ENCODE measurements at regions not wholly inside any gene's neighbourhood (a gene's known extent, or its start where the extent isn't known, plus 50 kb on each side); places are given as distances from the start of the nearest gene placed in this dataset.

GRCh38 chr9:1261879-1262766 is 212.0 kb downstream of the DMRT2 start:
- Histone ChIP-seq H3K36me3 (no peaks in the 10 kb centered on the region), H3K4me1 (no peaks in the 10 kb centered on the region), H3K27ac (no peak overlapping the region), H3K27me3 (no peaks in the 10 kb centered on the region), H3K4me3 (no peak overlapping the region), H3K9me3 (no peaks in the 10 kb centered on the region)
- DNase-seq = no peak
- TF ChIP-seq, protein P1, sequence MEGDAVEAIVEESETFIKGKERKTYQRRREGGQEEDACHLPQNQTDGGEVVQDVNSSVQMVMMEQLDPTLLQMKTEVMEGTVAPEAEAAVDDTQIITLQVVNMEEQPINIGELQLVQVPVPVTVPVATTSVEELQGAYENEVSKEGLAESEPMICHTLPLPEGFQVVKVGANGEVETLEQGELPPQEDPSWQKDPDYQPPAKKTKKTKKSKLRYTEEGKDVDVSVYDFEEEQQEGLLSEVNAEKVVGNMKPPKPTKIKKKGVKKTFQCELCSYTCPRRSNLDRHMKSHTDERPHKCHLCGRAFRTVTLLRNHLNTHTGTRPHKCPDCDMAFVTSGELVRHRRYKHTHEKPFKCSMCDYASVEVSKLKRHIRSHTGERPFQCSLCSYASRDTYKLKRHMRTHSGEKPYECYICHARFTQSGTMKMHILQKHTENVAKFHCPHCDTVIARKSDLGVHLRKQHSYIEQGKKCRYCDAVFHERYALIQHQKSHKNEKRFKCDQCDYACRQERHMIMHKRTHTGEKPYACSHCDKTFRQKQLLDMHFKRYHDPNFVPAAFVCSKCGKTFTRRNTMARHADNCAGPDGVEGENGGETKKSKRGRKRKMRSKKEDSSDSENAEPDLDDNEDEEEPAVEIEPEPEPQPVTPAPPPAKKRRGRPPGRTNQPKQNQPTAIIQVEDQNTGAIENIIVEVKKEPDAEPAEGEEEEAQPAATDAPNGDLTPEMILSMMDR (IDR thresholded peaks at IDR 0.05) = no peak
- no peak for TF ChIP-seq POLR2A (IDR thresholded peaks at IDR 0.05)

DNA sequence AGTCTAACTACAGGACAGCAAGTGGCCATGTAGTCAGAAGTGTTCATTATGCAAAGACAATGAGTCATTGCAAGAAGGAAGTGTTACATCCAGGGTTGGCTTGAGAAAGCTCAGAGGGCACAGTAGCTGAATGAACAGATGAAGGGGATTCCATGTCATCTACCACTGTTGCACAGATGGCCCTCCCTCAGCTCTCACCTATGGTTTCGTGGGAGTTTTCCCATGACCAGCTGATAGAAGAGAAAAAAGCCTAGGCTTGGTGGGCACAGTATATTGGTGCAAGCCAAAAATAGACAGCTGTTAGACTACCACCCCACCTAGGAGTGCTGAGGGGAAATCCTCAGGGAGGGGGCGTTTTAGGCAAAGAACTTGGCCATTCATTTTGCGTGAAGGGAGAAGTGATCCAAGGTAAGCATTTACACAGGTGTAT is 217.0 kb downstream of the DMRT2 start:
- no peak for TF ChIP-seq POLR2A (IDR thresholded peaks at IDR 0.05)
- TF ChIP-seq, protein P1 (IDR thresholded peaks at IDR 0.05) = no peak
- no peaks in the 10 kb centered on the region for H3K4me1 ChIP-seq
- H3K27ac ChIP-seq = no peak overlapping the region
- no peaks in the 10 kb centered on the region for H3K36me3 ChIP-seq
- H3K27me3 ChIP-seq = no peaks in the 10 kb centered on the region
- H3K4me3 ChIP-seq = no peak overlapping the region
- H3K9me3 ChIP-seq = no peaks in the 10 kb centered on the region
- no peak for DNase-seq

DNA sequence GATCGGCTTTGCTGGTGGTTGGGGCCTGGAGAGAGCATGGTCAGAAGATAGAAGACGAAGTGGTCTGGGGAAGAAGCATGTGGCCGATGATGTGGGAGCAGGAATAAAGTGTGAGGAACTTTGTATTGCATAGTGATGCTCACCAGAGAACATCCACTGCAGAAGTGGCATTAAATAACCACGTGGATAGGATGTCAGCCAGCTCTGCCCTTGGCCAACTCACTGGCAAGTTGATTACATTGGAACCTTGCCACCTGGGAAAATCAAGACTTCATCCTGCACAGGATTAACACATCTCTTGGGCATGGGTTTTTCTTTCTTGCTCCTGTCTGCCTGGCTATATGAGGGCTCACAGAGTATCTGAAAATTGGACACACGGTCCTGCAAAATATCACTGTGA is 217.4 kb downstream of the DMRT2 start:
- TF ChIP-seq POLR2A (IDR thresholded peaks at IDR 0.05) = no peak
- TF ChIP-seq, protein P1 (IDR thresholded peaks at IDR 0.05) = no peak
- Histone ChIP-seq H3K9me3 (no peaks in the 10 kb centered on the region), H3K27ac (no peak overlapping the region), H3K4me3 (no peak overlapping the region), H3K4me1 (no peaks in the 10 kb centered on the region), H3K27me3 (no peaks in the 10 kb centered on the region), H3K36me3 (no peaks in the 10 kb centered on the region)
- no peak for DNase-seq

- Histone ChIP-seq H3K27me3 (no peaks in the 10 kb centered on the region), H3K9me3 (no peaks in the 10 kb centered on the region), H3K4me3 (no peak overlapping the region), H3K36me3 (no peaks in the 10 kb centered on the region), H3K27ac (no peak overlapping the region), H3K4me1 (no peaks in the 10 kb centered on the region)
- DNase-seq = no peak
- no peak for TF ChIP-seq POLR2A (IDR thresholded peaks at IDR 0.05)
- TF ChIP-seq, protein P1 (IDR thresholded peaks at IDR 0.05) = no peak
These were observed 219.6 kb downstream of the DMRT2 start for GRCh38 chr9:1269533-1270315.

DNA sequence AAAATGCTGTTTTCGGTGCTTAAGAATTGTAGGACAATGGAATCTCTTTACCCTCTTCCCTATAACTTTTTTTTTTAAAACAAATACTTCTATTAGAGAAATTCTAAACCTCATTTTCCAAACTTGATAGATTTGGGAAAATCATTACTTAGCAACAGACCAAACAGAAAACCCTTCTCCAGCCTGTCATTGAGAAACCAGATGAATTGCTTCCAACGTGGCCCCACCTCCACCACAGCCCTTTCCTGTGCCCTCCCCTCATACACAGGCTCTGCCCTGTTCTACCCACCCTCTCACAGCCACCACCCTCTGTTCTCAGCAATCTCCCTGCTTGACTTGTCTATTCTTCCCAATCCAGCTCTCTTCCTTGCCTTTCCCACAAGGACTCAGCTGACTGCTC is 221.2 kb downstream of the DMRT2 start:
- Histone ChIP-seq H3K9me3 (no peaks in the 10 kb centered on the region), H3K36me3 (no peaks in the 10 kb centered on the region)
- DNase-seq = no peak

More for the DNA sequence above, 221.2 kb downstream of the DMRT2 start:
- H3K4me1 ChIP-seq = no peaks in the 10 kb centered on the region
- H3K27ac ChIP-seq = no peak overlapping the region
- H3K4me3 ChIP-seq = no peak overlapping the region
- H3K27me3 ChIP-seq = no peaks in the 10 kb centered on the region
- TF ChIP-seq POLR2A (IDR thresholded peaks at IDR 0.05) = no peak
- TF ChIP-seq, protein P1 (IDR thresholded peaks at IDR 0.05) = no peak

Data from Peyer's patch (tissue), 4 donors.